ENCODE measurements at regions not wholly inside any gene's neighbourhood (a gene's known extent, or its start where the extent isn't known, plus 50 kb on each side); places are given as distances from the start of the nearest gene placed in this dataset.

- TF ChIP-seq, protein P1, sequence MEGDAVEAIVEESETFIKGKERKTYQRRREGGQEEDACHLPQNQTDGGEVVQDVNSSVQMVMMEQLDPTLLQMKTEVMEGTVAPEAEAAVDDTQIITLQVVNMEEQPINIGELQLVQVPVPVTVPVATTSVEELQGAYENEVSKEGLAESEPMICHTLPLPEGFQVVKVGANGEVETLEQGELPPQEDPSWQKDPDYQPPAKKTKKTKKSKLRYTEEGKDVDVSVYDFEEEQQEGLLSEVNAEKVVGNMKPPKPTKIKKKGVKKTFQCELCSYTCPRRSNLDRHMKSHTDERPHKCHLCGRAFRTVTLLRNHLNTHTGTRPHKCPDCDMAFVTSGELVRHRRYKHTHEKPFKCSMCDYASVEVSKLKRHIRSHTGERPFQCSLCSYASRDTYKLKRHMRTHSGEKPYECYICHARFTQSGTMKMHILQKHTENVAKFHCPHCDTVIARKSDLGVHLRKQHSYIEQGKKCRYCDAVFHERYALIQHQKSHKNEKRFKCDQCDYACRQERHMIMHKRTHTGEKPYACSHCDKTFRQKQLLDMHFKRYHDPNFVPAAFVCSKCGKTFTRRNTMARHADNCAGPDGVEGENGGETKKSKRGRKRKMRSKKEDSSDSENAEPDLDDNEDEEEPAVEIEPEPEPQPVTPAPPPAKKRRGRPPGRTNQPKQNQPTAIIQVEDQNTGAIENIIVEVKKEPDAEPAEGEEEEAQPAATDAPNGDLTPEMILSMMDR (IDR thresholded peaks at IDR 0.05; ENCODE audit: borderline replicate concordance, extremely low read depth, low read length, poor library complexity, severe bottlenecking), result no peak
- TF ChIP-seq EZH2 (IDR thresholded peaks at IDR 0.05; ENCODE audit: borderline replicate concordance, low read depth, low read length, severe bottlenecking), result no peak
Measured at GRCh38 chr15:81612631-81613030, 238.6 kb upstream of the TMC3 start.

Data from DND-41 (cell line).